ENCODE measurements at regions not wholly inside any gene's neighbourhood (a gene's known extent, or its start where the extent isn't known, plus 50 kb on each side); places are given as distances from the start of the nearest gene placed in this dataset.

GRCh38 chr2:122575076-122575475 is 819.6 kb downstream of the TSN start:
- no peak for DNase-seq
- H3K27ac ChIP-seq: no peak overlapping the region
- no peaks in the 10 kb centered on the region for H3K9me3 ChIP-seq
- H3K4me3 ChIP-seq: no peak overlapping the region
- H3K4me1 ChIP-seq: no peaks in the 10 kb centered on the region
- intact Hi-C loops (cut with DNase I): no loop called here
- no peaks in the 10 kb centered on the region for H3K36me3 ChIP-seq
- no peaks in the 10 kb centered on the region for H3K27me3 ChIP-seq
- TF ChIP-seq CTCF (IDR thresholded peaks at IDR 0.05) (no peak), POLR2A (IDR thresholded peaks at IDR 0.05) (no peak)

GRCh38 chr2:122583159-122583917 is 827.9 kb downstream of the TSN start:
- no peak for TF ChIP-seq CTCF (IDR thresholded peaks at IDR 0.05)
- no peak for TF ChIP-seq POLR2A (IDR thresholded peaks at IDR 0.05)
- Histone ChIP-seq H3K27ac (no peak overlapping the region), H3K4me1 (no peaks in the 10 kb centered on the region), H3K9me3 (no peaks in the 10 kb centered on the region), H3K4me3 (no peak overlapping the region), H3K36me3 (no peaks in the 10 kb centered on the region), H3K27me3 (no peaks in the 10 kb centered on the region)
- DNase-seq: no peak
- WGBS, 2 donors: 80 to 81% methylated on average over 2 of the region's 2 CpGs
- intact Hi-C loops (cut with DNase I): no loop called here

DNA sequence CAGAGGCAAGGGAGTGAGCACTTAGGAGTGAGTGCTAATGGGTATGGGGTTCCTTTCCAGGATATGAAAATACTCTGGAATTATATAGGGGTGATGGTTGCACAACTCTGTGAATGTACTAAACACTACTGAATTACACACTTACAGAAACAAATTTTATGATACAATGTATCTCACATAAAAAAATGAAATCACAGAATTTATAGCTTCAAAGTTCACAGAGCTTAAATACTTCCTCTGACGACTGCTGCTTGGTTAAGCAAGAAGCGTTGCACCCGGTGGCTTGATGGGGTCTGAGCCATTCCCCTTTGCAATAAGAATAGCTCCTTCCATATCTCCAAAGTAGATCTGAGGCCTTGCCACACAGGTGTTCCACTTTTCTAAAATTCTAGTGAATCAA is 835.1 kb downstream of the TSN start:
- intact Hi-C loops (cut with DNase I): no loop called here
- Histone ChIP-seq H3K4me3 (no peak overlapping the region), H3K4me1 (no peaks in the 10 kb centered on the region), H3K36me3 (no peaks in the 10 kb centered on the region), H3K9me3 (no peaks in the 10 kb centered on the region), H3K27me3 (no peaks in the 10 kb centered on the region), H3K27ac (no peak overlapping the region)
- no peak for DNase-seq
- WGBS, 2 donors: 84 to 91% methylated on average over 3 of the region's 3 CpGs
- TF ChIP-seq POLR2A (IDR thresholded peaks at IDR 0.05): no peak
- no peak for TF ChIP-seq CTCF (IDR thresholded peaks at IDR 0.05)

DNA sequence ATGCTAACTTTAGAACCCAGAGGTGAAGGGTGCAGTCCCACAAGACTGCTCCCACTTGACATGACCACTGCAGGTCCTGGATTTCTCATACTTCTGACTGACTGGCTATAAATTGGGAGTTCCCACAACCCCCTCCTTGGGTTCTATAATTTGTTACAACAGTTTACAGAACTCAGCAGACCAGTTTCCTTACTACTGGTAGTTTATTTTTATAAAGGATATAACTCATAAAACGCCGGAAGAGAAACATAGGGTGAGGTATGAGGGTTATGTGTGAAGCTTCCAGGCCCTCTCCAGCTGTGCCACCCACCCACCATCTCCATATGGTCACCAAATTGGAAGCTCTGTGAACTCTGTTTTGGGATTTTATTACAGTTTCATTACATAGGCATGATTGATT is 839.6 kb downstream of the TSN start:
- Histone ChIP-seq H3K9me3 (no peaks in the 10 kb centered on the region), H3K4me3 (no peak overlapping the region), H3K36me3 (no peaks in the 10 kb centered on the region), H3K27me3 (no peaks in the 10 kb centered on the region), H3K27ac (no peak overlapping the region), H3K4me1 (no peaks in the 10 kb centered on the region)
- 42 to 60% methylated on average over 2 of the region's 2 CpGs for WGBS, 2 donors
- intact Hi-C loops (cut with DNase I): no loop called here
- no peak for TF ChIP-seq POLR2A (IDR thresholded peaks at IDR 0.05)
- no peak for TF ChIP-seq CTCF (IDR thresholded peaks at IDR 0.05)
- no peak for DNase-seq

GRCh38 chr2:122596598-122596997 is 841.1 kb downstream of the TSN start:
- no peaks in the 10 kb centered on the region for H3K4me1 ChIP-seq
- TF ChIP-seq POLR2A (IDR thresholded peaks at IDR 0.05) (no peak), CTCF (IDR thresholded peaks at IDR 0.05) (no peak)
- H3K27me3 ChIP-seq: no peaks in the 10 kb centered on the region
- H3K4me3 ChIP-seq: no peak overlapping the region
- no peaks in the 10 kb centered on the region for H3K9me3 ChIP-seq
- DNase-seq: no peak
- intact Hi-C loops (cut with DNase I): no loop called here
- H3K27ac ChIP-seq: no peak overlapping the region
- WGBS, 2 donors: 67 to 80% methylated on average over 3 of the region's 3 CpGs
- no peaks in the 10 kb centered on the region for H3K36me3 ChIP-seq

Data from esophagus squamous epithelium (tissue), 5 donors.